ENCODE measurements at regions not wholly inside any gene's neighbourhood (a gene's known extent, or its start where the extent isn't known, plus 50 kb on each side); places are given as distances from the start of the nearest gene placed in this dataset.

DNA sequence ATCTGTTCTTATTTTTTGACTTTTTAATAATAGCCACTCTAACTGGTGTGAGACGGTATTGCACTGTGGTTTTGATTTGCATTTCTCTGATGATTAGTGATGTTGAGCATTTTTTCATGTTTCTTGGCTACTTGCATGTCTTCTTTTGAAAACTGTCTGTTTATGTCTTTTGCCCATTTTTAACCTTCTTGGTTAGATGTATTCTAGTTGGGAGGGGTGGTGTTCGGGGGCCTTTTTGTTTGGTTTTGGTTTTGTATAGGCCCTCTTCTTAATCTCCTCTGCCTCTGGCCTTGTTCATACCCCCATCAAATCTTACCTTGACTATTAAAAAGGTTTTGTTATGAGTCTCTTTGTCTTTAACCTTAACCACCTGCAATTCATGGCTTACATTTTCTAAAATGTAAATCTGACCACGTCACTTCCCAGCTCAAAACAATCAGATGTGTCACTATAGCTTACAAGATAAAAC is 107.8 kb upstream of the NR4A3 start (continued):
- TF ChIP-seq, protein P1, sequence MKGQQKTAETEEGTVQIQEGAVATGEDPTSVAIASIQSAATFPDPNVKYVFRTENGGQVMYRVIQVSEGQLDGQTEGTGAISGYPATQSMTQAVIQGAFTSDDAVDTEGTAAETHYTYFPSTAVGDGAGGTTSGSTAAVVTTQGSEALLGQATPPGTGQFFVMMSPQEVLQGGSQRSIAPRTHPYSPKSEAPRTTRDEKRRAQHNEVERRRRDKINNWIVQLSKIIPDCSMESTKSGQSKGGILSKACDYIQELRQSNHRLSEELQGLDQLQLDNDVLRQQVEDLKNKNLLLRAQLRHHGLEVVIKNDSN (CRISPR knock-in tag; IDR thresholded peaks at IDR 0.05): no peak
- TF ChIP-seq ZNF219 (CRISPR knock-in tag; IDR thresholded peaks at IDR 0.05; ENCODE audit: borderline replicate concordance): no peak
- no peak for TF ChIP-seq TCF7 (CRISPR knock-in tag; IDR thresholded peaks at IDR 0.05; ENCODE audit: low read depth)
- TF ChIP-seq JAZF1 (CRISPR knock-in tag; IDR thresholded peaks at IDR 0.05): no peak
- TF ChIP-seq ETV6 (CRISPR knock-in tag; IDR thresholded peaks at IDR 0.05): no peak
- TF ChIP-seq, protein P2, sequence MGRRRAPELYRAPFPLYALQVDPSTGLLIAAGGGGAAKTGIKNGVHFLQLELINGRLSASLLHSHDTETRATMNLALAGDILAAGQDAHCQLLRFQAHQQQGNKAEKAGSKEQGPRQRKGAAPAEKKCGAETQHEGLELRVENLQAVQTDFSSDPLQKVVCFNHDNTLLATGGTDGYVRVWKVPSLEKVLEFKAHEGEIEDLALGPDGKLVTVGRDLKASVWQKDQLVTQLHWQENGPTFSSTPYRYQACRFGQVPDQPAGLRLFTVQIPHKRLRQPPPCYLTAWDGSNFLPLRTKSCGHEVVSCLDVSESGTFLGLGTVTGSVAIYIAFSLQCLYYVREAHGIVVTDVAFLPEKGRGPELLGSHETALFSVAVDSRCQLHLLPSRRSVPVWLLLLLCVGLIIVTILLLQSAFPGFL (CRISPR knock-in tag; IDR thresholded peaks at IDR 0.05; ENCODE audit: borderline replicate concordance): no peak
- TF ChIP-seq, protein P3, sequence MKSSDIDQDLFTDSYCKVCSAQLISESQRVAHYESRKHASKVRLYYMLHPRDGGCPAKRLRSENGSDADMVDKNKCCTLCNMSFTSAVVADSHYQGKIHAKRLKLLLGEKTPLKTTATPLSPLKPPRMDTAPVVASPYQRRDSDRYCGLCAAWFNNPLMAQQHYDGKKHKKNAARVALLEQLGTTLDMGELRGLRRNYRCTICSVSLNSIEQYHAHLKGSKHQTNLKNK (CRISPR knock-in tag; IDR thresholded peaks at IDR 0.05): no peak
- no peak for TF ChIP-seq ZNF423 (CRISPR knock-in tag; IDR thresholded peaks at IDR 0.05)
- TF ChIP-seq ZBTB21 (CRISPR knock-in tag; IDR thresholded peaks at IDR 0.05; ENCODE audit: borderline replicate concordance): no peak
- no peak for TF ChIP-seq ELF4 (CRISPR knock-in tag; IDR thresholded peaks at IDR 0.05; ENCODE audit: low read depth)
- TF ChIP-seq CREB1 (CRISPR knock-in tag; IDR thresholded peaks at IDR 0.05): no peak
- TF ChIP-seq, protein P4, sequence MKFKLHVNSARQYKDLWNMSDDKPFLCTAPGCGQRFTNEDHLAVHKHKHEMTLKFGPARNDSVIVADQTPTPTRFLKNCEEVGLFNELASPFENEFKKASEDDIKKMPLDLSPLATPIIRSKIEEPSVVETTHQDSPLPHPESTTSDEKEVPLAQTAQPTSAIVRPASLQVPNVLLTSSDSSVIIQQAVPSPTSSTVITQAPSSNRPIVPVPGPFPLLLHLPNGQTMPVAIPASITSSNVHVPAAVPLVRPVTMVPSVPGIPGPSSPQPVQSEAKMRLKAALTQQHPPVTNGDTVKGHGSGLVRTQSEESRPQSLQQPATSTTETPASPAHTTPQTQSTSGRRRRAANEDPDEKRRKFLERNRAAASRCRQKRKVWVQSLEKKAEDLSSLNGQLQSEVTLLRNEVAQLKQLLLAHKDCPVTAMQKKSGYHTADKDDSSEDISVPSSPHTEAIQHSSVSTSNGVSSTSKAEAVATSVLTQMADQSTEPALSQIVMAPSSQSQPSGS (CRISPR knock-in tag; IDR thresholded peaks at IDR 0.05; ENCODE audit: borderline replicate concordance, low read depth): no peak
- TF ChIP-seq NR3C1 (CRISPR knock-in tag; conservative IDR thresholded peaks at IDR 0.05; ENCODE audit: low read depth): no peak
- TF ChIP-seq, protein P5, sequence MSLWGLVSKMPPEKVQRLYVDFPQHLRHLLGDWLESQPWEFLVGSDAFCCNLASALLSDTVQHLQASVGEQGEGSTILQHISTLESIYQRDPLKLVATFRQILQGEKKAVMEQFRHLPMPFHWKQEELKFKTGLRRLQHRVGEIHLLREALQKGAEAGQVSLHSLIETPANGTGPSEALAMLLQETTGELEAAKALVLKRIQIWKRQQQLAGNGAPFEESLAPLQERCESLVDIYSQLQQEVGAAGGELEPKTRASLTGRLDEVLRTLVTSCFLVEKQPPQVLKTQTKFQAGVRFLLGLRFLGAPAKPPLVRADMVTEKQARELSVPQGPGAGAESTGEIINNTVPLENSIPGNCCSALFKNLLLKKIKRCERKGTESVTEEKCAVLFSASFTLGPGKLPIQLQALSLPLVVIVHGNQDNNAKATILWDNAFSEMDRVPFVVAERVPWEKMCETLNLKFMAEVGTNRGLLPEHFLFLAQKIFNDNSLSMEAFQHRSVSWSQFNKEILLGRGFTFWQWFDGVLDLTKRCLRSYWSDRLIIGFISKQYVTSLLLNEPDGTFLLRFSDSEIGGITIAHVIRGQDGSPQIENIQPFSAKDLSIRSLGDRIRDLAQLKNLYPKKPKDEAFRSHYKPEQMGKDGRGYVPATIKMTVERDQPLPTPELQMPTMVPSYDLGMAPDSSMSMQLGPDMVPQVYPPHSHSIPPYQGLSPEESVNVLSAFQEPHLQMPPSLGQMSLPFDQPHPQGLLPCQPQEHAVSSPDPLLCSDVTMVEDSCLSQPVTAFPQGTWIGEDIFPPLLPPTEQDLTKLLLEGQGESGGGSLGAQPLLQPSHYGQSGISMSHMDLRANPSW (CRISPR knock-in tag; conservative IDR thresholded peaks at IDR 0.05; ENCODE audit: low read depth): no peak

DNA sequence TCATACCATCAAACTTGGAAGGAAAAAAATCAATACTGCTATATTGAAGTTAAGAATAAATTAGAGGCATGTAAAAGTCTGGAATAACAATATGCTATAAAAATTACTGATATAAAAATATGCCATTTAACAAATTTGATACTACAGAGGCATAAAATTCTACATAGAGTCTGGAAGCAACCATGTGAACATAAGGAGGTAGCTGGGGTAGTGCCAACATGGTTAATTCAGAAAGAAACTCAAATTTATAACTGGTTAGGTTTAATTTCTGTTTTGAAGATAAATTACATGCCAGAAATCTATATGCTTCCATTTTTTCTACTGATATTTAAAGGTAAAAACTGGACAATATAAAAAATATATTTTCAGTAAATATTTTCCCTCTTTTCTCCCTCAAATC is 103.1 kb upstream of the NR4A3 start:
- ATAC-seq: no peak
- POLR2A ChIA-PET: no interaction called here
- Mint-ChIP-seq H3K27me3 (ENCODE audit: low read depth) (no peaks in the 10 kb centered on the region), H3K4me3 (no peak overlapping the region), H3K9me3 (peaks cover 9% of the 10 kb centered on the region), H3K36me3 (peaks cover 7% of the 10 kb centered on the region), H3K27ac (no peak overlapping the region), H3K4me1 (peaks cover 16% of the 10 kb centered on the region)
- DNase-seq (ENCODE audit: low spot score): no peak
- CTCF ChIA-PET: no interaction called here
- TF ChIP-seq, protein P1 (CRISPR knock-in tag; IDR thresholded peaks at IDR 0.05): no peak
- TF ChIP-seq ATF1 (CRISPR knock-in tag; IDR thresholded peaks at IDR 0.05) (no peak), JUN (CRISPR knock-in tag; IDR thresholded peaks at IDR 0.05) (no peak), ZNF232 (CRISPR knock-in tag; IDR thresholded peaks at IDR 0.05) (no peak), ZBTB21 (CRISPR knock-in tag; IDR thresholded peaks at IDR 0.05; ENCODE audit: borderline replicate concordance) (no peak)

Measured in WTC11 (cell line).